ENCODE measurements at regions not wholly inside any gene's neighbourhood (a gene's known extent, or its start where the extent isn't known, plus 50 kb on each side); places are given as distances from the start of the nearest gene placed in this dataset.

DNA sequence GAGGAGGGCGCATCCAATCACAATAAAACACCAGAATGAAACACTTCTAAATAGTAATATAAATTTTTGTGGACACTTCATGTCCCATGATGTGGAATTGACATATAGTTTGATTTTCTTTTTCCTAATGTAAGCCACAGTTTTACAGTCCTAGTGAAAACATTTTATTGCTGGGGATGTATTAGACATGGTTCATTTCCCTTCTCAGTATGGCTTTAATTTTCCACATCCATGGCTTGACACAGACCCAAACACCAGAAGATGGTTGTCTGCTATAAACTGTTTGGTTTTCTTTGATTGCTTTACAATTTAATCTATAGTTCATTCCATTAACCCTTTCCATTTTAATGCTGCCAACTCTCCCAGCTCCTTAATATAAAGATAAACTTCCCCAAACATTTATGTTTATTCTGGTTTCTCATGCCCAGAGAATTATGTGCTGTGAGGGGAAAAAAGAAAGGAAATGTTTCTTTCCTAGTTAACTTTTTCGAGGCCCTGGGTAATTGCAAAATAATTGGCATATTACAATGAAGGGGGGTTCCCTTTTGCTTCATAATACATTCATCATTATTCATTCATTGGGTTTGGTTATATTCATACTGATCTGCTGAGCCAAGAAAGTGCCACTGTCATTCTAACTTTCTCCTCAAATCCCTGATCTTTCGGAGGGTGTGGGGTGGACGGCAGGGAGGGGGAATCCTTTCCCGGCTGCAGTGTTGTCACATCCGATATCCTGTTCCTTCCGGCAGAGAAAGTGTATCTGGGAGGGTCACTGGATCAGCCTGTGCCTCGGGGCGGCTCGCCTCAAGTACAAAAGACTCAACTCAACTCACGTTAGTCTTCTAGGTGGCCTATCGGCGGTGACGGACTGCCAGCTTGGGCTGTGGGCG, 127.6 kb upstream of the TFAP2D start:
- no peak overlapping the region for H2BK120ac ChIP-seq (ENCODE audit: insufficient read depth, low read length, poor library complexity)
- no peak overlapping the region for H3K14ac ChIP-seq (ENCODE audit: low read length)
- H3K79me1 ChIP-seq (ENCODE audit: low read length) = no peaks in the 10 kb centered on the region
- H2AFZ ChIP-seq (ENCODE audit: insufficient read depth, low read length, poor library complexity) = no peak overlapping the region
- H3K18ac ChIP-seq (ENCODE audit: low read length) = no peak overlapping the region
- no peak overlapping the region for H3K4me2 ChIP-seq (ENCODE audit: low read length)
- no peaks in the 10 kb centered on the region for H3K9me3 ChIP-seq (ENCODE audit: insufficient read depth, low read depth, low read length)
- no CpG with 5 or more reads among the region's 15 CpGs for WGBS (ENCODE audit: extremely low coverage, insufficient coverage, insufficient read length)
- no peak overlapping the region for H2AK5ac ChIP-seq (ENCODE audit: low read length)
- H2BK12ac ChIP-seq (ENCODE audit: low read length) = no peak overlapping the region
- no peaks in the 10 kb centered on the region for H3K4me1 ChIP-seq (ENCODE audit: control insufficient read depth in 1 of 2, insufficient read depth in 2 of 2, low read length in 2 of 2)
- no peak overlapping the region for H3K4ac ChIP-seq (ENCODE audit: low read depth, low read length)
- no peak overlapping the region for H3K27ac ChIP-seq (ENCODE audit: low read depth, low read length)
- no peaks in the 10 kb centered on the region for H3K36me3 ChIP-seq (ENCODE audit: control insufficient read depth in 1 of 2, insufficient read depth in 2 of 2, low read length in 2 of 2)
- no peaks in the 10 kb centered on the region for H3K79me2 ChIP-seq (ENCODE audit: control insufficient read depth, insufficient read depth, low read length, poor library complexity)
- H4K12ac ChIP-seq (ENCODE audit: low read depth, low read length) = peak overlapping the region; percentile 50
- H4K8ac ChIP-seq (ENCODE audit: low read depth, low read length) = no peak overlapping the region
- DNase-seq = no peak
- H4K91ac ChIP-seq (ENCODE audit: low read depth, low read length) = no peak overlapping the region
- H3K23ac ChIP-seq (ENCODE audit: low read length) = no peak overlapping the region
- no peak overlapping the region for H2BK5ac ChIP-seq (ENCODE audit: low read depth, low read length, poor library complexity)
- no peak overlapping the region for H3K9ac ChIP-seq (ENCODE audit: low read length)
- H3K4me3 ChIP-seq (ENCODE audit: low read depth, low read length) = no peak overlapping the region
- H3K27me3 ChIP-seq (ENCODE audit: insufficient read depth, low read length) = no peaks in the 10 kb centered on the region

GRCh38 chr6:50586331-50586675, 127.0 kb upstream of the TFAP2D start:
- Histone ChIP-seq H4K91ac (ENCODE audit: low read depth, low read length) (no peak overlapping the region), H3K79me2 (ENCODE audit: control insufficient read depth, insufficient read depth, low read length, poor library complexity) (no peaks in the 10 kb centered on the region), H2BK120ac (ENCODE audit: insufficient read depth, low read length, poor library complexity) (no peak overlapping the region), H2AK5ac (ENCODE audit: low read length) (no peak overlapping the region), H3K4me1 (ENCODE audit: control insufficient read depth in 1 of 2, insufficient read depth in 2 of 2, low read length in 2 of 2) (no peaks in the 10 kb centered on the region), H3K36me3 (ENCODE audit: control insufficient read depth in 1 of 2, insufficient read depth in 2 of 2, low read length in 2 of 2) (no peaks in the 10 kb centered on the region), H3K4me2 (ENCODE audit: low read length) (no peak overlapping the region), H3K23ac (ENCODE audit: low read length) (no peak overlapping the region), H4K8ac (ENCODE audit: low read depth, low read length) (no peak overlapping the region), H2AFZ (ENCODE audit: insufficient read depth, low read length, poor library complexity) (no peak overlapping the region), H3K9ac (ENCODE audit: low read length) (no peak overlapping the region), H4K12ac (ENCODE audit: low read depth, low read length) (no peak overlapping the region), H3K4ac (ENCODE audit: low read depth, low read length) (no peak overlapping the region), H3K14ac (ENCODE audit: low read length) (no peak overlapping the region), H3K27me3 (ENCODE audit: insufficient read depth, low read length) (no peaks in the 10 kb centered on the region), H3K79me1 (ENCODE audit: low read length) (no peaks in the 10 kb centered on the region), H3K18ac (ENCODE audit: low read length) (no peak overlapping the region), H2BK12ac (ENCODE audit: low read length) (no peak overlapping the region), H3K27ac (ENCODE audit: low read depth, low read length) (no peak overlapping the region), H2BK5ac (ENCODE audit: low read depth, low read length, poor library complexity) (no peak overlapping the region), H3K9me3 (ENCODE audit: insufficient read depth, low read depth, low read length) (no peaks in the 10 kb centered on the region), H3K4me3 (ENCODE audit: low read depth, low read length) (no peak overlapping the region)
- no peak for DNase-seq
- WGBS (ENCODE audit: extremely low coverage, insufficient coverage, insufficient read length) = no CpG with 5 or more reads among the region's 2 CpGs

- Histone ChIP-seq H4K12ac (ENCODE audit: low read depth, low read length) (no peak overlapping the region), H3K23ac (ENCODE audit: low read length) (no peak overlapping the region), H3K79me2 (ENCODE audit: control insufficient read depth, insufficient read depth, low read length, poor library complexity) (no peaks in the 10 kb centered on the region), H3K4me3 (ENCODE audit: low read depth, low read length) (no peak overlapping the region), H2BK120ac (ENCODE audit: insufficient read depth, low read length, poor library complexity) (no peak overlapping the region), H2BK5ac (ENCODE audit: low read depth, low read length, poor library complexity) (no peak overlapping the region), H3K79me1 (ENCODE audit: low read length) (no peaks in the 10 kb centered on the region), H2AK5ac (ENCODE audit: low read length) (no peak overlapping the region), H3K9me3 (ENCODE audit: insufficient read depth, low read depth, low read length) (no peaks in the 10 kb centered on the region), H3K4ac (ENCODE audit: low read depth, low read length) (no peak overlapping the region), H3K4me2 (ENCODE audit: low read length) (no peak overlapping the region), H2BK12ac (ENCODE audit: low read length) (no peak overlapping the region), H2AFZ (ENCODE audit: insufficient read depth, low read length, poor library complexity) (no peak overlapping the region), H3K36me3 (ENCODE audit: control insufficient read depth in 1 of 2, insufficient read depth in 2 of 2, low read length in 2 of 2) (no peaks in the 10 kb centered on the region), H3K4me1 (ENCODE audit: control insufficient read depth in 1 of 2, insufficient read depth in 2 of 2, low read length in 2 of 2) (no peaks in the 10 kb centered on the region), H3K27ac (ENCODE audit: low read depth, low read length) (no peak overlapping the region), H3K27me3 (ENCODE audit: insufficient read depth, low read length) (no peaks in the 10 kb centered on the region), H3K14ac (ENCODE audit: low read length) (no peak overlapping the region), H4K91ac (ENCODE audit: low read depth, low read length) (no peak overlapping the region), H4K8ac (ENCODE audit: low read depth, low read length) (no peak overlapping the region), H3K18ac (ENCODE audit: low read length) (no peak overlapping the region), H3K9ac (ENCODE audit: low read length) (no peak overlapping the region)
- no peak for DNase-seq
- WGBS (ENCODE audit: extremely low coverage, insufficient coverage, insufficient read length) = no CpG with 5 or more reads among the region's 5 CpGs
Observed at GRCh38 chr6:50589751-50590470, 123.4 kb upstream of the TFAP2D start.

- Histone ChIP-seq H3K23ac (ENCODE audit: low read length) (no peak overlapping the region), H3K4ac (ENCODE audit: low read depth, low read length) (no peak overlapping the region), H3K27me3 (ENCODE audit: insufficient read depth, low read length) (no peaks in the 10 kb centered on the region), H2BK120ac (ENCODE audit: insufficient read depth, low read length, poor library complexity) (no peak overlapping the region), H3K4me3 (ENCODE audit: low read depth, low read length) (no peak overlapping the region), H3K79me2 (ENCODE audit: control insufficient read depth, insufficient read depth, low read length, poor library complexity) (no peaks in the 10 kb centered on the region), H3K9ac (ENCODE audit: low read length) (no peak overlapping the region), H4K12ac (ENCODE audit: low read depth, low read length) (no peak overlapping the region), H3K4me2 (ENCODE audit: low read length) (peak overlapping the region; percentile 8), H4K91ac (ENCODE audit: low read depth, low read length) (no peak overlapping the region), H3K9me3 (ENCODE audit: insufficient read depth, low read depth, low read length) (no peaks in the 10 kb centered on the region), H2AK5ac (ENCODE audit: low read length) (no peak overlapping the region), H3K79me1 (ENCODE audit: low read length) (no peaks in the 10 kb centered on the region), H4K8ac (ENCODE audit: low read depth, low read length) (no peak overlapping the region), H3K4me1 (ENCODE audit: control insufficient read depth in 1 of 2, insufficient read depth in 2 of 2, low read length in 2 of 2) (no peaks in the 10 kb centered on the region), H3K14ac (ENCODE audit: low read length) (no peak overlapping the region), H3K27ac (ENCODE audit: low read depth, low read length) (no peak overlapping the region), H2BK12ac (ENCODE audit: low read length) (no peak overlapping the region), H2AFZ (ENCODE audit: insufficient read depth, low read length, poor library complexity) (no peak overlapping the region), H3K36me3 (ENCODE audit: control insufficient read depth in 1 of 2, insufficient read depth in 2 of 2, low read length in 2 of 2) (no peaks in the 10 kb centered on the region), H3K18ac (ENCODE audit: low read length) (no peak overlapping the region), H2BK5ac (ENCODE audit: low read depth, low read length, poor library complexity) (no peak overlapping the region)
- no peak for DNase-seq
- no CpG with 5 or more reads among the region's 4 CpGs for WGBS (ENCODE audit: extremely low coverage, insufficient coverage, insufficient read length)
Observed at GRCh38 chr6:50591135-50591534, 122.2 kb upstream of the TFAP2D start.
